Activated naive CD4-positive, alpha-beta T cell treated with anti-CD3 and anti-CD28 coated beads for 36 hours (primary cell): ENCODE measurements at regions not wholly inside any gene's neighbourhood (a gene's known extent, or its start where the extent isn't known, plus 50 kb on each side); places are given as distances from the start of the nearest gene placed in this dataset.
"Not testable (repeated sequence)": the region's sequence is repeated elsewhere in the genome, so short reads cannot be mapped to it uniquely, and the experiment has no call there.

Experiments
- CTCF ChIA-PET: fragments of 350-600 bp; sonication (Branson Sonifier 250); formaldehyde crosslinking; loops from one replicate; lab custom pipeline; 2021; ENCODE audit warnings: antibody characterized with exemption; lab: Charles Lee
- DNase-seq: peaks from one replicate; pipeline ENCODE4 v3.0.0-alpha.2; 2020
- H3K27ac Mint-ChIP-seq: one replicate; pipeline ENCODE4 v1.8.0; 2021; ENCODE audit warnings: mild to moderate bottlenecking, mixed read lengths
- H3K27me3 Mint-ChIP-seq: one replicate; pipeline ENCODE4 v1.8.0; 2021; ENCODE audit warnings: low read depth, mixed read lengths
- H3K36me3 Mint-ChIP-seq: one replicate; pipeline ENCODE4 v1.8.0; 2021; ENCODE audit warnings: low read depth, mixed read lengths
- H3K4me1 Mint-ChIP-seq: one replicate; pipeline ENCODE4 v1.8.0; 2021; ENCODE audit warnings: low read depth, mixed read lengths
- H3K4me3 Mint-ChIP-seq: one replicate; pipeline ENCODE4 v1.8.0; 2021; ENCODE audit warnings: mild to moderate bottlenecking, moderate library complexity, mixed read lengths
- H3K9me3 Mint-ChIP-seq: one replicate; pipeline ENCODE4 v1.8.0; 2021; ENCODE audit warnings: mixed read lengths
- intact Hi-C: fragments of 100-400 bp; cut with micrococcal nuclease; formaldehyde crosslinking; loops from one replicate; pipeline ENCODE4 v1.15.1; 2023

DNA sequence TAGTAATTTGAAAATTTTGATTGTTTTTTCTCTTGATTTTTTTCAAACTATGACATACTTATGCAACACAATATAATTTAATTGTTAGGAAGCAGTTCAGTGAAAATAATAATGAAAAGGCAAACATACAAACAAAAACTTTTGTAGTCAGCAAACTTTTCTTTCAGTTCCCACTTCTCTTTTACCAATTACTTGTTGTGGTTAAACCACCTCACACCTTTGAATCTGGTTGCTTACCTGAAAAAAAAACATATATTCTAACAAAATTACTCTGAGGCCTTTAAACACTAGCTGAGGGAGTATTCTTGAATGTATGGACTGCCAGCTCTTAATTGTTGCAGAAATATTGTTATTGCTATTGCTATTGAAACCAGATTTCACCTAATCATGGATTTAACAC, 266.2 kb upstream of the SEMA3C start:
- no peaks in the 10 kb centered on the region for H3K36me3 Mint-ChIP-seq
- intact Hi-C loops = no loop called here
- no peak for DNase-seq
- H3K27ac Mint-ChIP-seq = no peak overlapping the region
- H3K4me3 Mint-ChIP-seq = no peak overlapping the region
- H3K9me3 Mint-ChIP-seq = no peaks in the 10 kb centered on the region
- no peaks in the 10 kb centered on the region for H3K4me1 Mint-ChIP-seq
- H3K27me3 Mint-ChIP-seq = no peaks in the 10 kb centered on the region
- CTCF ChIA-PET = no interaction called here

DNA sequence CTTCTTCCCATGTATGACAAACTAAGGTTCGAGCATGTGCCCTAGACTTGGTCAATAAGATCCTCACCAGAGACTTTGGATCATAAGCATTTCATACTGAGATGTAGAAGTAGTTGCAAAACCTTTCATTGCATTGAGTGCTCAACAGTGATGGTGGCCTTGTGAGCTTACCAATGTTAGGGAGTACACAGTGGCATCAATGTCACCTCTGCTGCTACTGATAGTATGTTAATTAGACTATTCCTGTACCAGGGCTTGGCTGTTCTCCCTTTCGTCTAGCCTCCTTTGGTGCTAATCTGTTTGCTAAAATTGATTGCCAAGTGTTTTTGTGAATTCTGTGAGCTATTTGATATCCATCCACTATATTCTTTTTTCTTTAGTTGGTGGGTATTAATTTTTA, 264.5 kb upstream of the SEMA3C start:
- Mint-ChIP-seq H3K4me3 (no peak overlapping the region), H3K27me3 (no peaks in the 10 kb centered on the region), H3K9me3 (no peaks in the 10 kb centered on the region), H3K36me3 (no peaks in the 10 kb centered on the region), H3K27ac (no peak overlapping the region), H3K4me1 (no peaks in the 10 kb centered on the region)
- intact Hi-C loops = no loop called here
- CTCF ChIA-PET = interaction anchor here (0.7 kb wide), 1 partner anchor 8 kb away, joined by 3 read pairs; no protein-coding TSS in a partner anchor
- no peak for DNase-seq

DNA sequence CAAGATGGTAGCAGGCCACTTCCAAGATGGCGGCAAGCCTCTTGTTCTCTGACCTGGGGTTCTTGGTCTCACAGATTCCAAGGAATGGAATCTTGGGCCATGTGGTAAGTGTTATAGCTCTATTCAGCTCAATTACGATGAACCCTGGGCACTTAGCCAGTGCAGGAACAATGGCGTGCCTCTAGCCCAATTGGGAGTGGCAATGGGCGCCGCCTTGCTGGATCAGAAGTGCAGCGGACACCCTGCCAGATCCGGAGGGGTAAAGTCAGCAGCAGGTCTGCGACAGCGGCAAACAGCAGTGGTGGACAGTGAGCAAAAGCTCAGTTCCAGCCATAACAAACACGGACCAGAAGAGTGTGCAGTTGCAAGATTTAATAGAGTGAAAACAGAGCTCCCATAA, 263.2 kb upstream of the SEMA3C start:
- H3K9me3 Mint-ChIP-seq, H3K4me1 Mint-ChIP-seq, CTCF ChIA-PET, H3K4me3 Mint-ChIP-seq, DNase-seq, H3K27me3 Mint-ChIP-seq, intact Hi-C loops, H3K36me3 Mint-ChIP-seq, H3K27ac Mint-ChIP-seq: not testable (repeated sequence)

DNA sequence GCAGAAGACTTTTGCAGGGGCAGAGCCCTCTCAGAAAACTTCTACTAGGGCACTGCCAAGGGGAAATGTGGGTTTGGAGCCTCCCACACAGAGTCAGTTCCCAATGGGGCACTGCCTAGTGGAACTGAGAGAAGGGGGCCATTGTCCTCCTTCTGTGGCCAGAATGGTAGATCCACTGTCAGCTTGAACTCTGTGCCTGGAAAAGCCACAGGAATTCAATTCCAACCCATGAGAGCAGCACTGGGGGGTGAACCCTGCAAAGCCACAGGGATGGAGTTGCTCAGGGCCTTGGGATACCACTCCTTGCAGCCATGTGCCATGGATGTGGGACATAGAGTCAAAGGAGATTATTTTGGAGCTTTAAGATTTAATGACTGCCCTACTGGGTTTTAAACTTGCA, 262.2 kb upstream of the SEMA3C start:
- Mint-ChIP-seq H3K4me3 (no peak overlapping the region), H3K27ac (no peak overlapping the region), H3K4me1 (no peaks in the 10 kb centered on the region), H3K9me3 (peaks cover 1% of the 10 kb centered on the region), H3K36me3 (no peaks in the 10 kb centered on the region), H3K27me3 (no peaks in the 10 kb centered on the region)
- intact Hi-C loops = no loop called here
- no peak for DNase-seq
- CTCF ChIA-PET = no interaction called here

- H3K27ac Mint-ChIP-seq = no peak overlapping the region
- CTCF ChIA-PET = no interaction called here
- H3K9me3 Mint-ChIP-seq = peaks cover 1% of the 10 kb centered on the region
- H3K36me3 Mint-ChIP-seq = no peaks in the 10 kb centered on the region
- intact Hi-C loops = no loop called here
- H3K27me3 Mint-ChIP-seq = no peaks in the 10 kb centered on the region
- no peak for DNase-seq
- H3K4me1 Mint-ChIP-seq = no peaks in the 10 kb centered on the region
- H3K4me3 Mint-ChIP-seq = no peak overlapping the region
These were observed 261.7 kb upstream of the SEMA3C start for GRCh38 chr7:81180573-81180972.

GRCh38 chr7:81175275-81175940, 256.6 kb upstream of the SEMA3C start:
- Mint-ChIP-seq H3K4me1 (no peaks in the 10 kb centered on the region), H3K9me3 (peaks cover 1% of the 10 kb centered on the region), H3K27ac (no peak overlapping the region), H3K4me3 (no peak overlapping the region), H3K27me3 (no peaks in the 10 kb centered on the region), H3K36me3 (no peaks in the 10 kb centered on the region)
- CTCF ChIA-PET = interaction anchor here (0.5 kb wide), 1 partner anchor 8 kb away, joined by 3 read pairs; no protein-coding TSS in a partner anchor
- intact Hi-C loops = no loop called here
- DNase-seq = no peak

DNA sequence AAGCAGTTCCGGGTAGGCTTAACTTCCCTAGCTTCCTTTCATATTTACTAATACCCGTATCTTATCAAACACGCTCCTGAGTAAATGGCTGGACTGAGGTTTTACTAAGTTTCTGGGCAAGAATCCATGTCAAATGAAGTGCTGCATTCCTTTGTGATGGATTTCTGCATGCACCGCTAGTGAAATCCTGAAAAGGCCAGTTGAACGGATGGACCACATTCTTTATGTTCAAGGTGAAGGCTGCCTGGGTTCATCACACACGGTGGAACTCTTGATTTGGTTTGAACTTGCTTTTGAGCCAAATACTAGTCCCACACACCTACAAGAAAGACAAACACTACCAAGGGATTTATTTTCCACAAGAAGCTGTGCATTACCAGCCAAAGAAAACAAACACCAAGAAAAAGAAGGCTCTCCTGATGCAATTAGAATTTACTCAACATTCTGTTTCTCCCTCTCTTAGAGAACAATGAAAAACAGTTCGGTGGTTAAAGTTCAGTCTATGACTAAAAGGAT, 255.0 kb upstream of the SEMA3C start:
- peaks cover 1% of the 10 kb centered on the region for H3K9me3 Mint-ChIP-seq
- DNase-seq = no peak
- no peak overlapping the region for H3K27ac Mint-ChIP-seq
- no peak overlapping the region for H3K4me3 Mint-ChIP-seq
- H3K27me3 Mint-ChIP-seq = no peaks in the 10 kb centered on the region
- CTCF ChIA-PET = no interaction called here
- H3K36me3 Mint-ChIP-seq = no peaks in the 10 kb centered on the region
- intact Hi-C loops = no loop called here
- no peaks in the 10 kb centered on the region for H3K4me1 Mint-ChIP-seq

DNA sequence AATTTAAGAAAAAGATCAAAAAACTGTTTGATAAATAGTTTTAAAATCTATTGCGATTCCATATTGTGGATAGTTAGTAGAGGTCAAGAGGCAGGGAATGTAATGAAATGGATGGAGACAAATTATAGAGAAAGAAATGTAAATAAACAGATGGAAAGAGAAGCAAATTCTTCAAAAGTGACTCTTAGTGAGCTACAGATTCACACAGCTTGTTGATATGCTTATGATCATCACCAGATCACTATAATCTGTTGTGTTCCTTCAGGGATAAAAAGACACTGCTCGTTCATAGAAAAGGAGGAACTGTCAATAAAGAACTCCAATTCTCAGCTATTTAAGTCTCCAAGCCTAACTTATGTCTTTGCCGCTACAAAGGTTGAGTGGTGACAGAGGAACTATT, 251.4 kb upstream of the SEMA3C start:
- no peaks in the 10 kb centered on the region for H3K27me3 Mint-ChIP-seq
- CTCF ChIA-PET = no interaction called here
- no peaks in the 10 kb centered on the region for H3K36me3 Mint-ChIP-seq
- no peaks in the 10 kb centered on the region for H3K4me1 Mint-ChIP-seq
- no peak overlapping the region for H3K4me3 Mint-ChIP-seq
- no peak for DNase-seq
- intact Hi-C loops = no loop called here
- H3K9me3 Mint-ChIP-seq = no peaks in the 10 kb centered on the region
- H3K27ac Mint-ChIP-seq = no peak overlapping the region

GRCh38 chr7:81167934-81168333, 249.1 kb upstream of the SEMA3C start:
- intact Hi-C loops = no loop called here
- Mint-ChIP-seq H3K9me3 (no peaks in the 10 kb centered on the region), H3K27ac (no peak overlapping the region), H3K4me1 (no peaks in the 10 kb centered on the region), H3K27me3 (no peaks in the 10 kb centered on the region), H3K36me3 (no peaks in the 10 kb centered on the region), H3K4me3 (no peak overlapping the region)
- DNase-seq = no peak
- CTCF ChIA-PET = no interaction called here

DNA sequence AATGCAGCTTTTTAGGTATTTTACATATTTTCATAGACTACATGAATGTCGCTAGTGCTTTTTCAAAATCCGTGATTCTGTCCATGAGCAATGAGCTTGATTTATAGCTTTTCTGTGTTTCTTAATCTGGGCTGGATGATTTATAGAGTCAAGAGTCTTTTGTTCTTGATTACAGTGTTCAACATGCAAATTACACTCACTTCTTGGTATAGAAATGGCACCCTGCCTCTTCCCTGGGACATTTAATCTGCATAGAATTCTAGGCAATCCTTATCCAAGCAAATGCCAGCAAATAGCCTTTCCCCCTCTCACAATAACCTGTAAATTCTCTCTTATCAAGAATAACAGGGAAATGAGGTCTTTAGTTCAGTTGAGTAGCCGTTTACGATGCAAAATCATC, 246.2 kb upstream of the SEMA3C start:
- Mint-ChIP-seq H3K4me1 (no peaks in the 10 kb centered on the region), H3K27ac (no peak overlapping the region), H3K9me3 (no peaks in the 10 kb centered on the region), H3K4me3 (no peak overlapping the region), H3K36me3 (no peaks in the 10 kb centered on the region), H3K27me3 (no peaks in the 10 kb centered on the region)
- intact Hi-C loops = no loop called here
- CTCF ChIA-PET = no interaction called here
- no peak for DNase-seq

DNA sequence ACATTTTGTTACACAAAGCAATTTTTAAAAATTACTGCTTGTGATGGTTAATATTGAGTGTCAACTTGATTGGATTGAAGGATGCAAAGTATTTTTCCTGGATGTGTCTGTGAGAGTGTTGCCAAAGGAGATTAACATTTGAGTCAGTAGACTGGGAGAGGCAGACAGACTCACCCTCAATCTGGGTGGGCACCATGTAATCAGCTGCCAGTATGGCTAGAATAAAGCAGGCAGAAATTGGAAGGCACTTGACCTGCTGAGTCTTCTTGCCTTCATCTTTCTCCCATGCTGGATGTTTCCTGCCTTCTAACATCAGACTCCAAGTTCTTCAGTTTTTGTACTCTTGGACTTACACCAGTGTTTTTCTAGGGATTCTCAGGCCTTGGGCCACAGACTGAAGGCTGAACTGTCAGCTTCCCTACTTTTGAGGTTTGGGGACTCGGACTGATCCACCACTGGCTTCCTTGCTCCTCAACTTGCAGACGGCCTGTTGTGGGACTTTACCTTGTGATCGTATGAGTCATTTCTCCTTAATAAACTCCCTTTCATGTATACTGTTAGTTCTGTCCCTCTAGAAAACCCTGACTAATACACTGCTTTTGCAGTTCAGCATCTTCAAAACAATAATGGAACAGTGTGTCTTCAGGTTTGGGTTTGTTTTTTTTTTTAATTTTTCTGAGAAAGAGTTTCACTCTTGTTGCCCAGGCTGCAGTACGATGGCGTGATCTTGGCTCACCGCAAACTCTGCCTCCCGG, 244.1 kb upstream of the SEMA3C start:
- Mint-ChIP-seq H3K27me3 (no peaks in the 10 kb centered on the region), H3K36me3 (no peaks in the 10 kb centered on the region), H3K9me3 (no peaks in the 10 kb centered on the region), H3K4me3 (no peak overlapping the region), H3K4me1 (no peaks in the 10 kb centered on the region), H3K27ac (no peak overlapping the region)
- CTCF ChIA-PET = no interaction called here
- DNase-seq = no peak
- intact Hi-C loops = no loop called here

DNA sequence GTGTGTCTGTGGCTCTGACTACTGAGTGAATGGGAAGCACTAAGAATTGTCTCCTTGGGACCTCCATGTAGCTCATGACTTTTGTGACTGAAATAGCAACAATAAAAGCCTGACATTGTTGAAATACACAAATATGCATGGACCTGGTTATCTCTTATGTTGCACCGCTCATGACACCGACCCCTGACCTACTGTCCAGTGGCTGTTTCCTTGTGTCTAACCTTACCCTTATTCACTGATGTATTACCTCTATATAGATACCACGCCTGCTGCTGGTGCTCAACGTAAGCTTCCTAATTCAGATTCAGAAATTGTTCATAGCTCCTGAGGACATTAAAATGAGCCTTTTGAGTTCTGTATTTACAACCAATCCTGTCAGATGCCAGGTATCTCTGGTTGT, 243.4 kb upstream of the SEMA3C start:
- intact Hi-C loops = no loop called here
- H3K27me3 Mint-ChIP-seq = no peaks in the 10 kb centered on the region
- DNase-seq = no peak
- H3K9me3 Mint-ChIP-seq = no peaks in the 10 kb centered on the region
- CTCF ChIA-PET = no interaction called here
- H3K4me3 Mint-ChIP-seq = no peak overlapping the region
- H3K36me3 Mint-ChIP-seq = no peaks in the 10 kb centered on the region
- H3K4me1 Mint-ChIP-seq = no peaks in the 10 kb centered on the region
- H3K27ac Mint-ChIP-seq = no peak overlapping the region

DNA sequence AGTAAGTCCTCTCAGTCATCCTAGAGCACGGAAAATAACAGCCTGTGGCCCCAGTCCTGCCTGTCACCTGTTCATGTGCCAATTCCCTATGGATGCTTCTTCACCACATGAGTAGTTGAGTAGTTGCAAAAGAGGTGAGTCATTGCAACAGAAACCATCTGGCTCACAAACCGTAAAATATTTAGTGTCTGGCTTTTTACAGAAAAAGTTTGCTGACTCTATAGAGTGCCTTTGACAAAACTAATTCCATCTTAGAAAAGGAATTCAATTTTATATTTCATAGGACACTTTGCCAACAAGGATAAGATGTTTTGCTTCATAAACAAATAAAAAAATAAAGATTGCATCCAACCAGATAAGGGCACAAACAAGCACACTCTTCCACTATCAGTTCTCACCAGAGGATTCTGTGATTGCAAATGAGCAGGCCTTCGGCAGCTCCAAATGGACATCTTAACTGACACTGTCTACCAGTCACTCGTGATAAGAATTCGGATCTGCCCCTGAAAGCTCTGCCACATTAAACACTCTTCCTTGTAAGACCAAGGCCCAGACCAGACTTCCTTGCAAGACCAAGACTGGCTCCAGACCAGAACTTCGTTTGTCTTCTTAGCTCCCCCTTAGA, 242.7 kb upstream of the SEMA3C start:
- Mint-ChIP-seq H3K4me3 (no peak overlapping the region), H3K9me3 (no peaks in the 10 kb centered on the region), H3K4me1 (no peaks in the 10 kb centered on the region), H3K27me3 (no peaks in the 10 kb centered on the region), H3K36me3 (no peaks in the 10 kb centered on the region), H3K27ac (no peak overlapping the region)
- CTCF ChIA-PET = no interaction called here
- intact Hi-C loops = no loop called here
- no peak for DNase-seq
